Thyroid gland (tissue), 4 donors: ENCODE measurements at regions not wholly inside any gene's neighbourhood (a gene's known extent, or its start where the extent isn't known, plus 50 kb on each side); places are given as distances from the start of the nearest gene placed in this dataset.
A peak's percentile ranks its signal among the peaks of the same experiment; 100 is the strongest.

Experiments used
- DNase-seq, 2 donors: peaks; one replicate each; pipeline ENCODE4 v3.0.0-alpha.2; 2019
- H3K27ac ChIP-seq, 3 donors: fragments of 200-600 bp; sonication (generic); 1 replicate in 2 of 3; 2 replicates in 1 of 3; pipeline ENCODE4 v1.5.1; 2016 to 2019; ENCODE audit warnings: mild to moderate bottlenecking in 1 of 3, moderate library complexity in 1 of 3
- H3K27me3 ChIP-seq: fragments of 200-600 bp; sonication (generic); one replicate; pipeline ENCODE4 v1.5.1; 2019
- H3K36me3 ChIP-seq, 2 donors: fragments of 200-600 bp; sonication (generic); one replicate each; pipeline ENCODE4 v1.5.1; 2016 to 2019
- H3K4me1 ChIP-seq, 2 donors: fragments of 200-600 bp; sonication (generic); one replicate each; pipeline ENCODE4 v1.5.1; 2017 to 2019
- H3K4me3 ChIP-seq, 3 donors: fragments of 200-600 bp; sonication (generic); replicated peaks in 1 of 3; 1 replicate in 2 of 3; 2 replicates in 1 of 3; pipeline ENCODE4 v1.5.1; 2016; ENCODE audit warnings: mild to moderate bottlenecking in 1 of 3
- H3K9me3 ChIP-seq: fragments of 200-600 bp; sonication (generic); one replicate; pipeline ENCODE4 v1.5.1; 2017
- POLR2A ChIP-seq, 2 donors: fragments of 450-650 bp; IDR thresholded peaks; one replicate each; pipeline ENCODE4 v1.6.1; 2017; ENCODE audit warnings: antibody characterized with exemption in 2 of 2, mild to moderate bottlenecking in 2 of 2, moderate library complexity in 1 of 2
- WGBS, 2 donors: methylation state at CpG; one replicate each; pipeline ENCODE4 v1.1.5; 2017; 5-methylcytosine and 5-hydroxymethylcytosine counted together
- intact Hi-C: fragments of 100-400 bp; cut with DNase I; formaldehyde crosslinking; loops from one replicate; pipeline ENCODE4 v1.15.1; 2023
- TF ChIP-seq, protein P1 (sequence below), 6 experiments: fragments of 200-600 bp in 3 of 6; fragments of 450-650 bp in 3 of 6; sonication (generic) in 3 of 6; IDR thresholded peaks; one replicate each; pipeline ENCODE4 v1.5.1; 2016 to 2019; ENCODE audit warnings: antibody characterized with exemption in 6 of 6, mild to moderate bottlenecking in 2 of 6, inconsistent platforms in 1 of 6, moderate library complexity in 1 of 6

GRCh38 chr10:3678629-3679227 is 106.3 kb downstream of the KLF6 start:
- WGBS, 2 donors, result 79 to 85% methylated on average over 1 of the region's 1 CpG
- H3K4me1 ChIP-seq, result no peaks in the 10 kb centered on the region
- no peaks in the 10 kb centered on the region for H3K27me3 ChIP-seq
- no peak overlapping the region for H3K27ac ChIP-seq
- intact Hi-C loops, result no loop called here
- H3K4me3 ChIP-seq, result no peak overlapping the region
- DNase-seq, result no peak
- H3K9me3 ChIP-seq, result no peaks in the 10 kb centered on the region
- TF ChIP-seq POLR2A (IDR thresholded peaks at IDR 0.05), result no peak
- TF ChIP-seq, protein P1, sequence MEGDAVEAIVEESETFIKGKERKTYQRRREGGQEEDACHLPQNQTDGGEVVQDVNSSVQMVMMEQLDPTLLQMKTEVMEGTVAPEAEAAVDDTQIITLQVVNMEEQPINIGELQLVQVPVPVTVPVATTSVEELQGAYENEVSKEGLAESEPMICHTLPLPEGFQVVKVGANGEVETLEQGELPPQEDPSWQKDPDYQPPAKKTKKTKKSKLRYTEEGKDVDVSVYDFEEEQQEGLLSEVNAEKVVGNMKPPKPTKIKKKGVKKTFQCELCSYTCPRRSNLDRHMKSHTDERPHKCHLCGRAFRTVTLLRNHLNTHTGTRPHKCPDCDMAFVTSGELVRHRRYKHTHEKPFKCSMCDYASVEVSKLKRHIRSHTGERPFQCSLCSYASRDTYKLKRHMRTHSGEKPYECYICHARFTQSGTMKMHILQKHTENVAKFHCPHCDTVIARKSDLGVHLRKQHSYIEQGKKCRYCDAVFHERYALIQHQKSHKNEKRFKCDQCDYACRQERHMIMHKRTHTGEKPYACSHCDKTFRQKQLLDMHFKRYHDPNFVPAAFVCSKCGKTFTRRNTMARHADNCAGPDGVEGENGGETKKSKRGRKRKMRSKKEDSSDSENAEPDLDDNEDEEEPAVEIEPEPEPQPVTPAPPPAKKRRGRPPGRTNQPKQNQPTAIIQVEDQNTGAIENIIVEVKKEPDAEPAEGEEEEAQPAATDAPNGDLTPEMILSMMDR (IDR thresholded peaks at IDR 0.05), result no peak
- no peaks in the 10 kb centered on the region for H3K36me3 ChIP-seq

DNA sequence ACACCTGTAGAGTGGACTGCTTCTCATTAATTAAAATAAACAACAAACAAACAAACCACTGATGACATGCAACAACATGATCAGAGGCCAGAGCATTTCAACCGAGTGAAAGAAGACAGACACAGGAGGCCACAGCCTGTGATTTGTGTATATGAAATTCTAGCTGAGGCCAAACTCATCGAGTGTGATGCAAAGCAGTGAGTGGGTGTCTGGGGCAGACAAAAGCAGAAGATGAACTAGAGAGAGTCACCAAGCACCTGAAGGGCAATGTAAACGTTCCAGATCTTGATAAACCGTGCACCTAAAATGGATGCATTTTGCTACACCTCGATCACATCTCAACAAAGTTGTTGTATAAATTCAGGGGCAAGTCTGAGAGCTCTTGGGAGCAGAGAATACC is 108.4 kb downstream of the KLF6 start:
- no peaks in the 10 kb centered on the region for H3K27me3 ChIP-seq

GRCh38 chr10:3672220-3672619 is 112.8 kb downstream of the KLF6 start:
- intact Hi-C loops, result no loop called here
- Histone ChIP-seq H3K27me3 (no peaks in the 10 kb centered on the region), H3K4me1 (peaks cover 0 to 5% of the 10 kb centered on the region in 2 donors), H3K4me3 (no peak overlapping the region), H3K36me3 (no peaks in the 10 kb centered on the region), H3K9me3 (no peaks in the 10 kb centered on the region), H3K27ac (no peak overlapping the region)
- 88 to 91% methylated on average over 5 of the region's 5 CpGs for WGBS, 2 donors
- TF ChIP-seq, protein P1 (IDR thresholded peaks at IDR 0.05), result no peak
- TF ChIP-seq POLR2A (IDR thresholded peaks at IDR 0.05), result no peak
- no peak for DNase-seq

More for the DNA sequence above, 108.4 kb downstream of the KLF6 start:
- Histone ChIP-seq H3K9me3 (no peaks in the 10 kb centered on the region), H3K4me1 (no peaks in the 10 kb centered on the region), H3K4me3 (no peak overlapping the region), H3K27ac (no peak overlapping the region), H3K36me3 (no peaks in the 10 kb centered on the region)
- TF ChIP-seq POLR2A (IDR thresholded peaks at IDR 0.05), result no peak
- TF ChIP-seq, protein P1 (IDR thresholded peaks at IDR 0.05), result no peak
- 64 to 69% methylated on average over 5 of the region's 5 CpGs for WGBS, 2 donors
- no peak for DNase-seq
- intact Hi-C loops, result no loop called here

- intact Hi-C loops, result no loop called here
- no peak for DNase-seq
- H3K4me3 ChIP-seq, result no peak overlapping the region
- no peaks in the 10 kb centered on the region for H3K36me3 ChIP-seq
- H3K27me3 ChIP-seq, result no peaks in the 10 kb centered on the region
- no peaks in the 10 kb centered on the region for H3K9me3 ChIP-seq
- WGBS, 2 donors, result 60 to 64% methylated on average over 11 to 13 of the region's 13 CpGs
- H3K4me1 ChIP-seq, result peaks cover 0 to 5% of the 10 kb centered on the region in 2 donors
- H3K27ac ChIP-seq, result no peak overlapping the region
- TF ChIP-seq POLR2A (IDR thresholded peaks at IDR 0.05), result no peak
- TF ChIP-seq, protein P1 (IDR thresholded peaks at IDR 0.05), result no peak
Observed at GRCh38 chr10:3671386-3671955, 113.5 kb downstream of the KLF6 start.

- no peak for DNase-seq
- no peak overlapping the region for H3K4me3 ChIP-seq
- H3K27me3 ChIP-seq, result no peaks in the 10 kb centered on the region
- TF ChIP-seq POLR2A (IDR thresholded peaks at IDR 0.05), result no peak
- TF ChIP-seq, protein P1 (IDR thresholded peaks at IDR 0.05), result no peak
- H3K9me3 ChIP-seq, result no peaks in the 10 kb centered on the region
- peak overlapping the region; percentile 21 to 77 (median 63) for H3K27ac ChIP-seq
- 65 to 97% methylated on average over 4 of the region's 4 CpGs for WGBS, 2 donors
- H3K36me3 ChIP-seq, result no peaks in the 10 kb centered on the region
- intact Hi-C loops, result no loop called here
- H3K4me1 ChIP-seq, result peaks cover 0 to 5% of the 10 kb centered on the region in 2 donors
Observed at GRCh38 chr10:3668966-3669330, 116.1 kb downstream of the KLF6 start.
